ENCODE measurements at regions not wholly inside any gene's neighbourhood (a gene's known extent, or its start where the extent isn't known, plus 50 kb on each side); places are given as distances from the start of the nearest gene placed in this dataset.

GRCh38 chr3:168863561-168863960 lies 767.8 kb upstream of the GOLIM4 start:
- no peak for DNase-seq
- Histone ChIP-seq H3K9ac (ENCODE audit: low read depth in 2 of 2, low read length in 2 of 2) (no peak overlapping the region), H3K4me3 (no peak overlapping the region), H3K27me3 (no peaks in the 10 kb centered on the region), H3K4me1 (no peaks in the 10 kb centered on the region), H3K36me3 (no peaks in the 10 kb centered on the region), H3K27ac (no peak overlapping the region), H3K9me3 (no peaks in the 10 kb centered on the region)
- no peak for TF ChIP-seq CTCF (IDR thresholded peaks at IDR 0.05)
- intact Hi-C loops (cut with DNase I): loop anchor here (10.0 kb wide), 1 partner anchor 801 kb away; the partner anchor contains the start of gene MECOM

- no peak for TF ChIP-seq CTCF (IDR thresholded peaks at IDR 0.05)
- Histone ChIP-seq H3K27me3 (no peaks in the 10 kb centered on the region), H3K36me3 (no peaks in the 10 kb centered on the region), H3K27ac (no peak overlapping the region), H3K9me3 (no peaks in the 10 kb centered on the region), H3K4me3 (no peak overlapping the region), H3K4me1 (no peaks in the 10 kb centered on the region), H3K9ac (ENCODE audit: low read depth in 2 of 2, low read length in 2 of 2) (no peak overlapping the region)
- intact Hi-C loops (cut with DNase I): loop anchor here (10.0 kb wide), 1 partner anchor 802 kb away; the partner anchor contains the start of gene MECOM
- DNase-seq: peak; percentile 38
These were observed 766.7 kb upstream of the GOLIM4 start for GRCh38 chr3:168862466-168862865.

- Histone ChIP-seq H3K4me3 (no peak overlapping the region), H3K27ac (no peak overlapping the region), H3K36me3 (no peaks in the 10 kb centered on the region), H3K9ac (ENCODE audit: low read depth in 2 of 2, low read length in 2 of 2) (no peak overlapping the region), H3K9me3 (no peaks in the 10 kb centered on the region), H3K4me1 (no peaks in the 10 kb centered on the region), H3K27me3 (no peaks in the 10 kb centered on the region)
- no peak for TF ChIP-seq CTCF (IDR thresholded peaks at IDR 0.05)
- intact Hi-C loops (cut with DNase I): loop anchor here (10.0 kb wide), 1 partner anchor 804 kb away; the partner anchor contains the start of gene MECOM
- no peak for DNase-seq
These were observed 764.9 kb upstream of the GOLIM4 start for GRCh38 chr3:168860592-168860991.

GRCh38 chr3:168860028-168860427 lies 764.3 kb upstream of the GOLIM4 start:
- DNase-seq: no peak
- H3K27ac ChIP-seq: no peak overlapping the region
- H3K4me3 ChIP-seq: no peak overlapping the region
- H3K4me1 ChIP-seq: no peaks in the 10 kb centered on the region
- no peaks in the 10 kb centered on the region for H3K9me3 ChIP-seq
- intact Hi-C loops (cut with DNase I): loop anchor here (10.0 kb wide), 1 partner anchor 805 kb away; the partner anchor contains the start of gene MECOM
- TF ChIP-seq CTCF (IDR thresholded peaks at IDR 0.05): no peak
- H3K27me3 ChIP-seq: no peaks in the 10 kb centered on the region
- H3K9ac ChIP-seq (ENCODE audit: low read depth in 2 of 2, low read length in 2 of 2): no peak overlapping the region
- H3K36me3 ChIP-seq: no peaks in the 10 kb centered on the region

GRCh38 chr3:168859574-168859973 lies 763.9 kb upstream of the GOLIM4 start:
- Histone ChIP-seq H3K9ac (ENCODE audit: low read depth in 2 of 2, low read length in 2 of 2) (no peak overlapping the region), H3K9me3 (no peaks in the 10 kb centered on the region), H3K36me3 (no peaks in the 10 kb centered on the region), H3K27ac (no peak overlapping the region), H3K27me3 (no peaks in the 10 kb centered on the region), H3K4me3 (no peak overlapping the region), H3K4me1 (no peaks in the 10 kb centered on the region)
- no peak for DNase-seq
- intact Hi-C loops (cut with DNase I): no loop called here
- TF ChIP-seq CTCF (IDR thresholded peaks at IDR 0.05): no peak
